ENCODE measurements at regions not wholly inside any gene's neighbourhood (a gene's known extent, or its start where the extent isn't known, plus 50 kb on each side); places are given as distances from the start of the nearest gene placed in this dataset.

DNA sequence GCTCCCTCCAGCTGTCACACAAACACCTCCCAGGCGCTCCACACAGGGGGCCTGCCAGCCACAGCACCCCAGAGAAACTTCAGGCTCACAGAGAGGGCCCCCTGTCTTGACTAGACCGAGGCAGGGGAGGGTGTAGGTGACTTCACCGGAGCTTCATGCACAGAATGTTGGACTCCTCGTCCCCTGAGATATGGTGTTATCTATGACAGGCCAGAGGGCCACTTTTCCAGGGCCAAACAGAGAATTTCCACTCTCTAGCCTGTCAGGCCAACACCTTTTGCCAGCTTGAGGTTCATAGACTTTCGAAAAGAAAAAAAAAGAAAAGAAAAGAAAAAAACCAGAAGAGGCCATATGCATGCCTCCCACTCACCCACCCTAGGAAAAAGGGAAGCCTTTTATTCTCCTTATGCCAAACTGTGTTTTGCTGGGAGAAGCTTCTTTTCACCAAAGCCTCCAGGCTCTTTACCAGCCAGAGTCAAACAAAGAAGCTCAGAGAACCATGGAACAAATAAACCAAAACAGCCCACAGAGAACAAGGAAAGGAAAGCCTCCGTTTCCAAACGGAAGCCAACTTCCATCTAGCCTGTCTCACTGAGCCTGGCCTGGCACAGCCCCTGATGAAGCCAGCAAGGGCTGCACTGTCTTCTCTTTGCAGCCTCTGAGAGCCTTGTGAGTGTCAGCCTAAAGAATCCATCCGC is 313.2 kb upstream of the JARID2 start:
- no peak overlapping the region for H3K27ac ChIP-seq (ENCODE audit: low read depth, low read length)
- no peaks in the 10 kb centered on the region for H4K20me1 ChIP-seq (ENCODE audit: control insufficient read depth, insufficient read depth, low read depth, low read length)
- no peaks in the 10 kb centered on the region for H3K9me3 ChIP-seq (ENCODE audit: control insufficient read depth, insufficient read depth, low read length)
- H3K27me3 ChIP-seq (ENCODE audit: control insufficient read depth, low read length) = no peaks in the 10 kb centered on the region
- H3K4me2 ChIP-seq (ENCODE audit: low read length) = no peak overlapping the region
- no peak overlapping the region for H3K4me3 ChIP-seq (ENCODE audit: low read length)
- H3K36me3 ChIP-seq (ENCODE audit: control insufficient read depth, low read length) = no peaks in the 10 kb centered on the region
- no peak for TF ChIP-seq EZH2phosphoT487 (IDR thresholded peaks at IDR 0.05; ENCODE audit: borderline replicate concordance, low read length)
- TF ChIP-seq, protein P1, sequence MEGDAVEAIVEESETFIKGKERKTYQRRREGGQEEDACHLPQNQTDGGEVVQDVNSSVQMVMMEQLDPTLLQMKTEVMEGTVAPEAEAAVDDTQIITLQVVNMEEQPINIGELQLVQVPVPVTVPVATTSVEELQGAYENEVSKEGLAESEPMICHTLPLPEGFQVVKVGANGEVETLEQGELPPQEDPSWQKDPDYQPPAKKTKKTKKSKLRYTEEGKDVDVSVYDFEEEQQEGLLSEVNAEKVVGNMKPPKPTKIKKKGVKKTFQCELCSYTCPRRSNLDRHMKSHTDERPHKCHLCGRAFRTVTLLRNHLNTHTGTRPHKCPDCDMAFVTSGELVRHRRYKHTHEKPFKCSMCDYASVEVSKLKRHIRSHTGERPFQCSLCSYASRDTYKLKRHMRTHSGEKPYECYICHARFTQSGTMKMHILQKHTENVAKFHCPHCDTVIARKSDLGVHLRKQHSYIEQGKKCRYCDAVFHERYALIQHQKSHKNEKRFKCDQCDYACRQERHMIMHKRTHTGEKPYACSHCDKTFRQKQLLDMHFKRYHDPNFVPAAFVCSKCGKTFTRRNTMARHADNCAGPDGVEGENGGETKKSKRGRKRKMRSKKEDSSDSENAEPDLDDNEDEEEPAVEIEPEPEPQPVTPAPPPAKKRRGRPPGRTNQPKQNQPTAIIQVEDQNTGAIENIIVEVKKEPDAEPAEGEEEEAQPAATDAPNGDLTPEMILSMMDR (IDR thresholded peaks at IDR 0.05; ENCODE audit: low read depth, low read length, poor library complexity, severe bottlenecking) = no peak
- no peaks in the 10 kb centered on the region for H3K4me1 ChIP-seq (ENCODE audit: control insufficient read depth, low read length)
- H3K9me2 ChIP-seq (replicated peaks; ENCODE audit: control insufficient read depth, low read length) = no peaks in the 10 kb centered on the region
- H3F3A ChIP-seq (ENCODE audit: control insufficient read depth, insufficient read depth) = no peaks in the 10 kb centered on the region
- H3K79me2 ChIP-seq (ENCODE audit: control insufficient read depth, low read length) = no peaks in the 10 kb centered on the region

DNA sequence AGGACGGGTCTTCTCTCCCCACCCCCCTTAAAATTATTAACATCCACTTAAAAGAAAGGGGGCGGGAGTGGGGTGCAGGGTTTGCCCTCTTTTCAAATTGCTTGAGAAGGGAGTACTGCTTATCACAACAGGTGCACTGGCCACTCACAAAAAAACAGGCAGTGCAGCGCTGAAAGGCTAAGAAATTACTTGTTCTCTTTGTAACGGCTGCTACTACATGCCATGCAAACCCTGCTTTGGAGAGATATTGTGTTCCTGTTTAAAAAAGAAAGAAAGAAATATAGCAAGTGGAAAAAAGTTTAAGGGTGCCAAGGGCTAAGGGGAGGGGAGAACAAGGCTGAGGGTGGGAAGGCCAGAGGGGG is 312.7 kb upstream of the JARID2 start:
- H3K79me2 ChIP-seq (ENCODE audit: control insufficient read depth, low read length) = no peaks in the 10 kb centered on the region
- no peaks in the 10 kb centered on the region for H3K4me1 ChIP-seq (ENCODE audit: control insufficient read depth, low read length)
- no peaks in the 10 kb centered on the region for H3F3A ChIP-seq (ENCODE audit: control insufficient read depth, insufficient read depth)
- H4K20me1 ChIP-seq (ENCODE audit: control insufficient read depth, insufficient read depth, low read depth, low read length) = no peaks in the 10 kb centered on the region
- TF ChIP-seq, protein P1 (IDR thresholded peaks at IDR 0.05; ENCODE audit: low read depth, low read length, poor library complexity, severe bottlenecking) = no peak
- no peak for TF ChIP-seq EZH2phosphoT487 (IDR thresholded peaks at IDR 0.05; ENCODE audit: borderline replicate concordance, low read length)
- no peaks in the 10 kb centered on the region for H3K36me3 ChIP-seq (ENCODE audit: control insufficient read depth, low read length)
- H3K27me3 ChIP-seq (ENCODE audit: control insufficient read depth, low read length) = no peaks in the 10 kb centered on the region
- H3K9me2 ChIP-seq (replicated peaks; ENCODE audit: control insufficient read depth, low read length) = no peaks in the 10 kb centered on the region
- no peak overlapping the region for H3K4me2 ChIP-seq (ENCODE audit: low read length)
- H3K9me3 ChIP-seq (ENCODE audit: control insufficient read depth, insufficient read depth, low read length) = no peaks in the 10 kb centered on the region
- H3K27ac ChIP-seq (ENCODE audit: low read depth, low read length) = no peak overlapping the region
- no peak overlapping the region for H3K4me3 ChIP-seq (ENCODE audit: low read length)

DNA sequence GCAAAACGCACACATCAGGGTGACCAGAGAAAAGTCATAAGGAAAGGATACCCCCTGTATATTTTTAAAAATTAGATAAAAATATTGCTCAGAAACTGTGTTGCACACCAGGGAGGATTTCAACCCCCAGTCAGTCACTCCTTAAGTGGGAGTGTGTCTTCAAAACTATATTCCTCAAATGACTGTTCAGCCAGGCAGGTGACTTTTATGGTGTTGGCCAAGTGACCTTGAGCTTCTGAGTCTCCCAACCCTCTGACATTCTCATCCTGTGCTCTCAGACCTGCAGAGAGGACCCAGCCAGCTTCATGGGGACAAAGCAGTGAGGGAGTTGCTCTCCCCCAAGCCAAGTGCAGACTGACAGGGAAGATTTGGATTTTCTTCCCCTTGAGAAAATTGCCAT is 311.9 kb upstream of the JARID2 start:
- H3K27me3 ChIP-seq (ENCODE audit: control insufficient read depth, low read length) = no peaks in the 10 kb centered on the region; the same call in 1 of the 2 replicates
- TF ChIP-seq, protein P1 (IDR thresholded peaks at IDR 0.05; ENCODE audit: low read depth, low read length, poor library complexity, severe bottlenecking) = no peak
- no peak for TF ChIP-seq EZH2phosphoT487 (IDR thresholded peaks at IDR 0.05; ENCODE audit: borderline replicate concordance, low read length)
- H4K20me1 ChIP-seq (ENCODE audit: control insufficient read depth, insufficient read depth, low read depth, low read length) = no peaks in the 10 kb centered on the region
- H3K4me1 ChIP-seq (ENCODE audit: control insufficient read depth, low read length) = no peaks in the 10 kb centered on the region
- H3K9me2 ChIP-seq (replicated peaks; ENCODE audit: control insufficient read depth, low read length) = no peaks in the 10 kb centered on the region
- no peaks in the 10 kb centered on the region for H3K9me3 ChIP-seq (ENCODE audit: control insufficient read depth, insufficient read depth, low read length)
- H3K36me3 ChIP-seq (ENCODE audit: control insufficient read depth, low read length) = no peaks in the 10 kb centered on the region
- no peaks in the 10 kb centered on the region for H3K79me2 ChIP-seq (ENCODE audit: control insufficient read depth, low read length)
- no peak overlapping the region for H3K27ac ChIP-seq (ENCODE audit: low read depth, low read length)
- no peak overlapping the region for H3K4me3 ChIP-seq (ENCODE audit: low read length)
- H3F3A ChIP-seq (ENCODE audit: control insufficient read depth, insufficient read depth) = no peaks in the 10 kb centered on the region
- H3K4me2 ChIP-seq (ENCODE audit: low read length) = no peak overlapping the region
